Cardiac fibroblast (primary cell): ENCODE measurements at regions not wholly inside any gene's neighbourhood (a gene's known extent, or its start where the extent isn't known, plus 50 kb on each side); places are given as distances from the start of the nearest gene placed in this dataset.
"Not testable (repeated sequence)": the region's sequence is repeated elsewhere in the genome, so short reads cannot be mapped to it uniquely, and the experiment has no call there.

Experiments used
- DNase-seq, 2 donors: peaks; one replicate each; pipeline versions ENCODE4 v3.0.0 to v3.0.0-alpha.2; 2010; ENCODE audit warnings: low read depth in 2 of 2
- H3K4me3 ChIP-seq, 2 donors: replicated peaks in 1 of 2; 1 replicate in 1 of 2; 2 replicates in 1 of 2; pipeline ENCODE4 v1.5.1; 2011; ENCODE audit warnings: low read depth in 2 of 2, low read length in 2 of 2, mild to moderate bottlenecking in 2 of 2, moderate library complexity in 1 of 2
- TF ChIP-seq, protein P1 (sequence below): IDR thresholded peaks from one replicate; pipeline ENCODE4 v1.5.1; 2011; ENCODE audit warnings: low read depth, mild to moderate bottlenecking, low read length, inconsistent platforms

DNA sequence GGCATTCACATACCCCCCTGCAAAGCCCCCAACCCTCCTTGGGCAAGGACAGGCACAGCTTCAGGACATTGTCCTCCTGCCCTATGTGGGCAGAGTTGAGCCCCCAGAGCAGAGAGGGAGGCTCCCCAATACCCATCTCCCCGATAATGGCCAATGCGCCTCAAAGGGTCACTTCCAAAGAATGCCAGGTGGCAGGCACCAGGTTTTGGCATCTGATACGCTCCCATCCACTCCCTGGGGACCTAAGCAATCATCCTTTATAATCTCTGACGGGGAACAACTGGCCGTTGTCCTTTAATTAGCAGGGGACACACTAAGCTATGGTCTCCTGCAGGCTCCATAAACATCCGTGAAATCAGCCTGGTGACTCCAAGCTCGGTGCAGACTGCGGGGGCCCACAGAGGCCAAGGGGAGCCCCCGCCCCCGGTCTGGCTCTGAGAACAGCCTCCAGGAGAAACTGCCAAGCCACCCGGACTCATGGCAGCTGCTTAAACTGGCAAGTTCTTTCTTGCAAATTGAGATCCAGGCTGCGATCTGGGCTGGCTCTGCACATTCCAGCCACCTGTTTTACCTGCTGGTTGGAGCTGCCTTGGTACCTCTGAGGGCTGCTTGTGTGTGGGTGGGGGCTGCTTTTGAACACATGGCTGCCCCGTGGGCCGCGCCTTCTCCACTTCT, 123.2 kb upstream of the SULF2 start:
- DNase-seq = not testable (repeated sequence)

DNA sequence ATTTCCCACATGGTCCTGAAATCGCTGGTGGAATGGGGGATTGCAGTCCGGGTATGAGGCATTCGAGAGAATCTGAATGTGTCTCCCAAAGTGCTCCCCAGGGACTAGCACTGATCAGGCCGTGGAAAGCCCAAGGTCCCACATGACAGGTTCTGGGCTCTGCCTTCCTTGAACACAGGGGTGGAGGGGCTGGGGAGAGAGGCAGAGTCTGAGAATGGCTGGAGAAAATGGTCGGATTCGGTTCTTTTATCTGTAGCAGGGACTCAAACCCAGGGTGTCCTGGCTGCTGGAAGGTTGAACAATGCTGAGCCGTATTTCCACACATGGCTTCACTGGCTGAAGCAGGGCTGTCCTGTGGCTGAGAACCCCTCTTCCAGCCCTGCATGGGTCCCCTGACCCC, 122.7 kb upstream of the SULF2 start:
- not testable (repeated sequence) for DNase-seq, H3K4me3 ChIP-seq

More for the DNA sequence above, 123.2 kb upstream of the SULF2 start:
- H3K4me3 ChIP-seq = not testable (repeated sequence)

DNA sequence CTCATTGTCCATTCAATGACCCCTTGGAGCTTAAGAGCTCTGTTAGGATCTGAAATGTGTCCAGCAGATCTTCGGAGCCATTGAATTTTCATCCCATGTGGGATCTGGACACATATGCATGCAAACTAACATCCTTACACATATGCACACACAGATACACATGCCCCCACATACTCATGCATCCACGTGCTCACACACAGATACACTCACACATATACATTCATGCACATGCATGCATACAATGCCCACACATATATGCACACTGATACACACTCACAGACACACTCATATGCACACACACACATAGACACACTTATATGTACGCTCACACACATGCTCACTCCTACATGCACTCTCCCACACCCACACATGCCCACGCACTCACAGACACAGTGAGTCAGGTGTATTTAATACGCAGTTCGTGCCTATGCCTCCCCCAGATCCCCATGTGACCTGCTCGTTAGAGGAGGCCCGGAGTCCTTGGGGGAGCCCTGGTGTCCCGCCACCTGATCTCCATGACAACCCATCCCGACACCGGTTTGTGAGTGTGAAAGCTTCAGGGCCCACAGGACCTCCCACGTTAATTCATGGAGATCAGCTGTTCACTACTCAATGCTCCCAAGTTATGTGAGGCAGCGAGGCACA, 121.9 kb upstream of the SULF2 start:
- TF ChIP-seq, protein P1, sequence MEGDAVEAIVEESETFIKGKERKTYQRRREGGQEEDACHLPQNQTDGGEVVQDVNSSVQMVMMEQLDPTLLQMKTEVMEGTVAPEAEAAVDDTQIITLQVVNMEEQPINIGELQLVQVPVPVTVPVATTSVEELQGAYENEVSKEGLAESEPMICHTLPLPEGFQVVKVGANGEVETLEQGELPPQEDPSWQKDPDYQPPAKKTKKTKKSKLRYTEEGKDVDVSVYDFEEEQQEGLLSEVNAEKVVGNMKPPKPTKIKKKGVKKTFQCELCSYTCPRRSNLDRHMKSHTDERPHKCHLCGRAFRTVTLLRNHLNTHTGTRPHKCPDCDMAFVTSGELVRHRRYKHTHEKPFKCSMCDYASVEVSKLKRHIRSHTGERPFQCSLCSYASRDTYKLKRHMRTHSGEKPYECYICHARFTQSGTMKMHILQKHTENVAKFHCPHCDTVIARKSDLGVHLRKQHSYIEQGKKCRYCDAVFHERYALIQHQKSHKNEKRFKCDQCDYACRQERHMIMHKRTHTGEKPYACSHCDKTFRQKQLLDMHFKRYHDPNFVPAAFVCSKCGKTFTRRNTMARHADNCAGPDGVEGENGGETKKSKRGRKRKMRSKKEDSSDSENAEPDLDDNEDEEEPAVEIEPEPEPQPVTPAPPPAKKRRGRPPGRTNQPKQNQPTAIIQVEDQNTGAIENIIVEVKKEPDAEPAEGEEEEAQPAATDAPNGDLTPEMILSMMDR = no peak
- no peak for DNase-seq
- no peak overlapping the region for H3K4me3 ChIP-seq

- DNase-seq = no peak
- TF ChIP-seq, protein P1 = no peak
- no peak overlapping the region for H3K4me3 ChIP-seq
Observed at GRCh38 chr20:47906348-47906660, 121.0 kb upstream of the SULF2 start.

DNA sequence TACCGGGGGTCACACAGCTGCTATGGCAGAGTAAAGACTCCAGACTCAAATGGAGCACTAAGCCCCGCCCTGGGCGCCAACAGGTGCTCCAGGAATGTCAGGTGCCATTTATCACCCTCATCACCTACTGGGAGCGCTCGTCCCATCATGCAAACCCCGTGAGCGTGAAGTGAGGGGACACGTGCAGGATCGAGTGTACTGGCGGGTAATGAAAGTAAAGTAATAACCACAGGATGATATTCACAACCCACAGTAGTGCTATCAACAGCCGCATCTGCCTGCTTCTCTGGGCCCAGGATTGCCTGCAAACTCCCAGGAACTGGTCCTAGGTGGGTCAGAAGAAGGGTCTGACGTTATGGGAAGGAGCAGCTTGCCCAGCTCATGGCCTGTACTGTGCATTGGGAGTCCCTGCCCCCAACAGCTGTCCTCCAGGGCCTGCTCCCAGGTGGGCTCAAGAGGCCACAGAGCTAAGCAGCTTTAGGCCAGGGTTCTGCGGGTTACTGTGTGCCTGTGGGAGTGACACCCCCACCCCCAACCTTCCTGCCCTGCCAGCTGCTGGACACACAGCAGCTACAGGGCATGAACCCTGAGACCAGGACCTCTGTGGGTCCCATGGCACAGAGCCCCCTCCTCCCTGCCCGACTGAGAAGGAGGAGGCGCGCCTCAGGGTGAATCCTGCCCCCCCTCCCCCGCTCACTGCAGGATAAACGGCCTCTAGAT, 120.5 kb upstream of the SULF2 start:
- no peak overlapping the region for H3K4me3 ChIP-seq
- DNase-seq = no peak
- TF ChIP-seq, protein P1 = no peak

DNA sequence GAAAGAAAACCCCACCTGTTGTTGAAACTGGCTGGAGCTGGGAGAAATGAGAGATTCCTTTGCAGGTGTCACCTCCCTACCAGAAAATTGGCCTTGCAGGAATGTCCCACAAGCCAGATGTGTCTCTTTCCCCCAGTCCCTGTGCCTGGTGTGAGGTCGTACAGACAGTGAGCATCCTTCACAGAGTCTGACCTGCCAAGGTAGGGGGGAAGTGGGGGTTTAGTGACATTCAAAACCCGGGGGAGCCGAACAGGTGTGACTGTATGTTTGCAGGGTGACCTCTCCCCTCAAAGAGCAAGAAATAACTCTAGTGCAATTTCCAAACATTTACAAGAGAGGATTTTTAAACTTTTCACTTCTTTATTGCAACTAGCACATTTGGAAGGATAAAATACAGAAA, 117.7 kb upstream of the SULF2 start:
- not testable (repeated sequence) for H3K4me3 ChIP-seq, DNase-seq

- DNase-seq, H3K4me3 ChIP-seq: not testable (repeated sequence)
Observed at GRCh38 chr20:47899313-47899712, 114.0 kb upstream of the SULF2 start.

DNA sequence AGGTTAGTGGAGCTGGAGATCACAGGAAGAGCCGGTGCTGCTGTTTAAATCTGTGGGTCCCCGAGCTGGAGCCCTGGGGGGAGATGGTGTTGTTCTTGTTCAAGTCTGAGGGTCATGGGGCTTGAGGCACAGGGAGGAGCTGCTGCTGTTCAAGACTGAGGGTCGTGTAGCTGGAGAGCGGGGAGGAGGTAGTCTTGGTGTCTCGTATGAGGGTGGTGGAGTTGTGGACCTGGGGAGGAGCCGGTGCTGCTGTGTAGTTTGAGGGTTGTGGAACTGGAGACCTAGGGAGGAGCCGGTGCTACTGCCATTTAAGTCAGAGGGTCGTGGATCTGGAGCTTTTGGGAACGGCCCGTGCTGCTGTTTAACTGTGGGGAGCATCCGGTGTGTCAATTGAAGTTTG, 112.2 kb upstream of the SULF2 start:
- TF ChIP-seq, protein P1 = no peak
- DNase-seq = no peak
- H3K4me3 ChIP-seq = no peak overlapping the region

DNA sequence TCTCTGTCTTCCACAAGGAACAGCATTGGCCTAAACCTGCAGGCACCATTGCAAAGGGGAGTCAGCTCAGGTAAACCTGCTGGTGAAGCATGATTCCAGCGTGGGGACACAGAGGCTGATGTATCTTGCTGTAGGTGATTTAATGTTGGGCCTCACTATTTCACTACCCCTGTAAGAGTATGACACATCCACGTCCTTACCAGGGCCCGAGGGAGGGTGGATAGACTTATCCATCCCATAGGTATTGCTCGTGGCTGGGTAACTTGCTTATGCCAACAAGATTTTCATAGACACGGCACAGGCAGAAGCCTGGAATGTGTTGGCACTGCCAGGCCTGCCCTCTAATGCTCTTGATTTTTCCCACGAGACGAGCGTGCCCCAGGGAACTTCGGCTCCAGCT, 107.4 kb upstream of the SULF2 start:
- H3K4me3 ChIP-seq, DNase-seq: not testable (repeated sequence)

- not testable (repeated sequence) for H3K4me3 ChIP-seq, DNase-seq
Observed at GRCh38 chr20:47890708-47891107, 105.4 kb upstream of the SULF2 start.

DNA sequence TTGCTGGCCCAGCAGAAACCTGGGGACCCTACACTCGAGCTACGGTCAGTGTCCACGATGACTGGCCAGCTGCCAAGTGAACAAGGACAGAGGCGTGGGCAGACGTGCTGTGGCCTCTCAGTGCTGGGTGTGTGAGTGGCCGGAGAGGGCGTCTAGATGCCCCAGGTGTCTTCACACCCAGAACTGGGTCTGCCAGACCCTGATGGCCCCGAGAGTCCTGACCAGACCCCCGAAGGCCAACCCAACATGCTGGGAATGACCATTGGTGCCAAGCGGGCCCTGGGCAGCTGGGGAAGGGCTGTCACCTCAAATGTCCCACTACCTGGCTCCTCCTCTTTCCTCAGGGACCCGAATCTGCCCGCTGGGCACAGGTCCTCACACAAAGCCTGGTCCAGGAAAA, 104.5 kb upstream of the SULF2 start:
- H3K4me3 ChIP-seq, DNase-seq: not testable (repeated sequence)
